Glomerular visceral epithelial cell (primary cell): ENCODE measurements at regions not wholly inside any gene's neighbourhood (a gene's known extent, or its start where the extent isn't known, plus 50 kb on each side); places are given as distances from the start of the nearest gene placed in this dataset.
A peak's percentile ranks its signal among the peaks of the same experiment; 100 is the strongest.
"Not testable (repeated sequence)": the region's sequence is repeated elsewhere in the genome, so short reads cannot be mapped to it uniquely, and the experiment has no call there.

Experiments used
- DNase-seq: peaks from one replicate; pipeline ENCODE4 v3.0.0-alpha.2; 2016; ENCODE audit errors: extremely low spot score

DNA sequence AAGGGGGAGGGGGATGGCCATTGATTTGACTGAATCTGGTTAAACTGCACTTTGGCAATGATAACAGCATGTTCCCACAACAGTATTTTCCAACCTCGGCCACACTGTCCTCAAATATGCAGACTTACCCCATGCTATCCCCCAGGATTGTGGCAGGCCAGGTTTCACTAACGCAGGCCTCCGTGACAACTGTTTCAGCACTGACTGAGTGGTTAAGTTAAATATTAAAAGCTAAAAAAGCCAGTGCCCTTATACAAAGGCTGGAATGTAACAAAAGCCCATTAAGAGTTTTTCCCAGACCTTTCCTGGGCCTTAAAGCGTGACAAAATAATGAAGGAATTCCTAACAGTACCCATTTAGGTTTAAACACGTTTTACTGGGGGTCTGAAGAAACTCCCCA is 202.9 kb downstream of the USP25 start:
- peak; percentile 94 for DNase-seq

DNA sequence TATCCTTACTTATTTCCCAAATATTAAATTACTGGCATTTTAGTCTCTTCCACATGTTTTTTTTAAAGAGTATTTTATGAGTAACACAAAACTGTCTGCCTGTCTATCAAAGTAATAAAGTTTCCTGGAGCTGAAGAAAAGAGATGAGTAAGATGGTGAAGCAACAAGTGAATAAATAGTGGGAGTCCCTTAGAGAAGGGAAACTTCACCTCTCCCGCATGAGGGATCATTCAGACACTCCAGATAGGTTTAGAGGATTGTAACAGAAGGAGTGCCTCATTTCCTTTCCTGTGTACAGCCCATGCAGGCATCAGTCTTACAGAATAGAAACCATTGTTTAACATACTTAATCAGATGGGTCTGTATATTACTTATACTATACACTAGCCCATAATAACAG is 205.7 kb downstream of the USP25 start:
- peak; percentile 30 for DNase-seq

DNA sequence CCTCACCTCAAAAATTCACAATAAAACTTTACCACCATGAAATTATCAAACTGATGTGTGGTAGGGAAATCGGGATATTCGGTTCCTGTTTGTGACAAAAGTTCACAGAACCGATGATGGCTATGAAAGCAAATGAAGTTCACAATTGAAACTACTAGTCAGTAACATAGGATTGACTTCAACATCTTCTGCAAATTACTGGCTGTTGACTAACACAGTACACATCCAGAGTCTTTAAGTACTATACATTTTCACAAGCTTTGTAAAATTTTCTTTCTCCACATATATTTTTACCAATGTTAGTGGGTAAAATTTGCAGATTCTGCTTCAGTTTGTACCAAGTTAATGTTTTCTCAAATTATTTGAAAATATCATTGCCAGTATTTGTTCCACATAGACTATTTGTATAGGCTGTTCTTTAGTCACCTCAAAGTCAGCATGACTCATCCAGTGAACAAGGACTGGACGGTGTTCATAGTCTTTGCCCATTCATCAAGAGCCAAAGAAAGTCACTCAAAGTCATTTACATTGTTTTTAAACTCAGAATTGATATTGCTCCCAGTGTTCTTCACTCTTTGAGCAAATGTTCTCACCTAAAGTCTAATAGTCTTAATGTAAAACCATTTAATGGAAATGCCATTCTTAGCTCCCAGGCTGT is 213.4 kb downstream of the USP25 start:
- DNase-seq = peak; percentile 25

DNA sequence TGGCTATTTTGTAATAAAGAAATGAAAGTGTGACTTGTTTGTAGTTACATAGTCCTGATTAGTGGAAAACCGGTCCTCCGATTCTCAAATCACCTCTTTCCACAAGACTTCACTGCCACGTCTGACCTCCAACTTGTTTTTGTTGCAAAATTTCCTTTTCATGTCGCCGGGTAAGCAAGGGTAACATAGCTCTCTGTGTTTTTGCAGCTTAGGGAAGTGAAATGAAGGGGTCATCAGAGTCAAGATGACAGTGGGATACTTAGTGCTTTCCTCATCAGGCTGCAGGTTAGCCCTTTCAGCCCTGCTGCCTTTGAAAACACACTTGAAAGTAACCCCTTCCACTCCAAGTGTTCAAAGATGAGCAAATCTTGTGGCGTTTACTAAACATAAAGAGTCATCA is 217.9 kb downstream of the USP25 start:
- no peak for DNase-seq

DNA sequence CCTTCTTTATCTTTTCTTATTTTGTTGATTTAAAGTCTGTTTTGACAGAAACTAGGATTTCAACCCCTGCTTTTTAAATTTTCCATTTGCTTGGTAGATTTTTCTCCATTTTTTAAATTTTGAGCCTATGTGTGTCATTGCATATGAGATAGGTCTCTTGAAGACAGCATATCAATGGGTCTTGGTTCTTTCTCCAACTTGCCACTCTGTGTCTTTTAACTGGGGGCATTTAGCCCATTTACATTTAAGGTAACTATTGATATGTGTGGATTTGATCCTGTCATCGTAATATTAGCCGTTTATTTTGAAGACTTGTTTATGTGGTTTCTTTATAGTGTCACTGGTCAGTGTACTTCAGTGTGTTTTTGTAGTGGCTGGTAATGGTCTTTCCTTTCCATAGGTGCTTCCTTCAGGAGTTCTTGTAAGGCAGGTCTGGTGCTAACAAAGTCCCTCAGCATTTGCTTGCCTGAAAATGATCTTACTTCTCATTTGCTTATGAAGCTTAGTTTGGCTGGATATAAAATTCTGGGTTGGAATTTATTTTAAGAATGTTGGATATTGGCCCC is 223.9 kb downstream of the USP25 start:
- DNase-seq = no peak

DNA sequence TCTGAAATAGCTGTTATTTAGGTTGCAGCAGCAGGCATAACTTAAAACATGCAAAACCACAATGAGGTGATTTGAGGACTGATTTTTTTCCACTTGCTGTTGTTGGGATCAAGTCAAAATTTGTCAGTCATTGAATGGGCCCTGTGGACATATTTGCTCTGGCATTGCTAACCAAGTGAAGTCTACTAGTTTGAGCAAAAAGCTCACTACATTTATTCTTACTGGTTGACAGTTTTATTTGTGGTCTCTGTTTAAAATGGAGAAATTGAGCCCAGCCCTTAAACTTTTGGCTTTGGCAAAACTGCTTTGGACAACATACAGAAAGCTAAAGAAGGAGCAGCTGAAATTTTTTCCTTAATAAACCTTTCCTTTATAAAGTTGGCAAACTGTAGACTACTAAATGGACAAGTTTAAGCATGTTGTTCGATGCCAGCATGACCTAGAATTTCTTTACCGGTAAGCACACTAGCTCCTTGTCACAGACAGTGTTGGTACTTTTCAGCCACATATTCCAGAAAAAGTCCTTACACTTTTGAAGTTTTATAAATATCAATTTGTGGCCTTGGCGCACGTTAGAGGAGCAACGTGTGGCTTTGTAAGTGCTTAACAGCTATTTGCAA is 234.6 kb downstream of the USP25 start:
- no peak for DNase-seq

DNA sequence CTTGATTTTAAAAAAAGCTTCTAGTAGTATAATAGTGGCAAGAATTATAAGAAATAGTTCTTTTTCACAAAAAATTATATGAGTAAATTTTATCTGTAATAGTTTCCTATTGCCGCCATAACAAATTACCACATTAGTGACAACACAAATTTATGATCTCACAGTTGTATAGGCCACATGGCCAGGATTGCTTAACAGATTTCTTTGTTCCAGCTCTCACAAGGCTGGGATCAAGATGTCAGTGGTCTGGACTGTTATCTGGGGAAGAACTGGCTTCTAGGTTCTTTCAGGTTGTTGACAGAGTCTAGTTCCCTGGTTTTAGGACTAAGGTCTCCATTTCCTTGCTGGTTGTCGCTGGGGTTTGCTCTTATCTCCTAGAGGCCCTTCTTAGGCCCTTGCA is 236.4 kb downstream of the USP25 start:
- DNase-seq = no peak

DNA sequence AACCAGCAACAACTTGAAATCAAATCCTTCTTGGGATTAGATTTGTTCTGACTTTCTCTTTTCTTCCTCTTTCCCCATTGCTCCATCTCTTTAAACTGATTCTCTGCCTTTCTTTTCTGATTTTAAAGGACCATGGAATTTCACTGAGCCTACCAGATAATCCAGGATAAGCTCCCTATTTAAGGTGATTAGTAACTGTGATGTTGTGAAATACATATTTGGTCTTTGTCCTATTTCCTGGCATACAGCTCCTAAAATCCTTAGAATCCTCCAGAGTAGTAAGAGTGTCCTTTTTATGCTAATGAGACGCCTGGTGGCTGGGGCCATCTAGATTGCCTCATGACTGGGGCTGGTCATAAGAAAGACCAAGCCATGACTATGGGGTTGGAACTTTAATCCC is 236.9 kb downstream of the USP25 start:
- DNase-seq = no peak

DNA sequence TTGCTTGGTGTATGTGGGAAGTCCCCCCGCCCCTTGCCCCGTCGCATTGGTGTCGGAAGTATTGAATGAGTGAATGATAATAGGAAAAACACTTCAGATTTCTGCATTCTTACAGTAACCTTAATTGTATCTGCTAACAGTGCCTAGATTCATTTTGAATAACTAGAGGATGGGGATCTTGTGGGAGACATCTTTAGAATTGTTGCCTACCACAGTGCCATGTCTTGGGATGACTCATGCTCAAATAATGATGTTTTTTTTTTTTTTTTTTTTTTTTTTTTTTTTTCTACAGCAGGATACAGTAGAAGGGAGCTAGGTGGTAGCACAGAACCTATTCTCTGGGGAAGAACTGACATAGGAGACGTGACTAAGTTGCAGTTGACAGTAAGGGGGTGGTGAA is 237.9 kb downstream of the USP25 start:
- DNase-seq = peak; percentile 67

DNA sequence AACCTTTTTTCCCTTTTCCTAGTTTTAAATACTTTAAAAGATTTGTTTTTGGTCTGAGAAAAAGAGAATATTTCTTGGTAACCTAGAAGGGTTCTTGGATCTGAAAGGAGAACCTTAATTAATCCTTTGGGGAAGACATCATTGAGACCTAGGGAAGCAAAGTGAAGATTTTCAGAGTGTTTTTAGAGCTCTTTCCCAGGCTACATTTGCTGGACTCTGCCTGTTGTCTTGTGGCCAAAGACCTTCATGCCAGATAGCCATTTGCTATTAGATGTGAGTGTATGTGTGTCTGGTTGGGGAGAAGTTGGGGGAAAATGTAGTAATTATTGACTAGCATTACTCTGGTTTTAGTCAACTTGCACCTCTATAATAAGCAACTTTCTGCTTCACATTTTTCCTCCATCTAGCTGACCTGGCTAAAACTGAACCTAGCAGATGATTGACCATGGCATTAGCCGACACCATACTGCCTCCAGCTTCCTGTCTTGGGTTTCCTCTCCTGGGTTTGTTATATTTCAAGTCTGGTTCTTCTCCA is 239.1 kb downstream of the USP25 start:
- peak; percentile 45 for DNase-seq

DNA sequence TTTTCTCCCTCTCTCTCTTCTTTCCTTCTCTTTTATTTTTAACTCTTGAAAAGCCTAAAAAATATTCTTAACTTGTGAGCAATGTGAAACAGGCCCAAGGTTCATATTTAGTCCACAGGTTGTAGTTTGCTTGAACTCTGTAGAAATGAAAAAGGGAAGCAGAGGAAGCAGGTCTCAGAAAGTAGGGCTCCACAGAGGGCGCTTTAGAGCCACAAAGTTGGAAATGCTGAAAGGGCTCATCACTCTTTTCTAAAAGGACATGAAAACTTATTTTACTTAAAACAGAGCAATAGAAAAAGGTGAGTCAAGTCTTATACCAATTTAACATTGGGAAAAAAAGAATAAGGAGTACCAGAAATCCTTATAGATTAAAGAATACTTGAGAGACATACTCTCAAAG is 247.0 kb downstream of the USP25 start:
- DNase-seq = no peak

DNA sequence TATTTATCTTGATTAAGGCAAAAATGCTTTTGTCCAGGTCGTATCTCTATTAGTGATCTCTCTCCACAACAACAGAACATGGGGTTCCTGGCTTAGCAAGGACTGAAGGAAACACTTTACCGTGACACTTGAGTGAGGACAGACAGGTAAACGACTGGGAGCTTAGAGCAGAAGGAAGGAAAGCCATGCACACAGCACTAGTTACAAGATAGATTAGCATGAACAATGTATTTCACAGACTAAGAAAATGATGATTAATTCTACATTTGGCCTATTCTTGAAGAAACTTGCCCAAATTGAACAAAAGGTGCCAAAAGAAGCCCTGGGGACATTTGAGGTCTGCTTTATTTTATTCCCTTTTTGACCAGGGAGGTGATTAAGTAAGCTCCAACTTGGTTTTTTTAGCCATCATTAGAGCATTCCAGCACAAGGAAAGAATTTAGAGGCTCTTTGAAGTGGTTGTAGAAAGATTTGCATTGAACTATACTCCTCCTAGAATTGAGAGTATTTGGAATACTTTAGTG is 248.5 kb downstream of the USP25 start:
- no peak for DNase-seq

DNA sequence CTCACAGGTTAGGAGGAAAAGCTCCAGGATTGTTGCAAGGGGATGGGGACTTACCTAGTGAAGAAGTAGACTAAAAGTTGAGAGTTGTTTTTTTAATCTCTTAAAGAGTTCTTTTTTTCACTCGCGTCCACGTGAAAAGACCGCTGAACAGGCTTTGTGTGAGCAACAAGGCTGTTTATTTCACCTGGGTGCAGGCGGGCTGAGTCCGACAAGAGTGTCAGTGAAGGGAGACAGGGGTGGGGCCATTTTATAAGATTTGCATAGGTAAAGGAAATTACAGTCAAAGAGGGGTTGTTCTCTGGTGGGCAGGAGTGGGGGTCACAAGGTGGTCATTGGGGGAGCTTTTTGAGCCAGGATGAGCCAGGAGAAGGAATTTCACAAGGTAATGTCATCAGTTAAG is 249.7 kb downstream of the USP25 start:
- DNase-seq = not testable (repeated sequence)

DNA sequence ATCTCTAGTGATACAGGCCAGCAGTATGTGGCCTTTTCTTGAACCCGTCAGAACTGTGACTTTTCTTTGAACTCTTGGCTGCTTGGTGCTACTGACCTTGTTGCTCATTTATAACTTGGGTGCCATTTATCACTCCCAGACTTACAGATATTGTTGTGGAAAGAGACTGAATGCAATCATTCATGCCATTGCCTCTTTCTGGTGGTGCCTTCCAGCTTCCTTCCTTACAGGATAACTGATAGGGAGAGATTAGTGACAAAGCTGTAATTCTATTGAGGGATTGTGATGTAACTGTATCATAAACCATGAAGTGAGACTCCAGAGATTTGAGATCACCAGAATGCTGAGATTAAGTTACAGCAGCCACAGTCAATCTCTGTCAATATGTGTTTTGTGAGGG is 256.5 kb downstream of the USP25 start:
- DNase-seq = no peak

DNA sequence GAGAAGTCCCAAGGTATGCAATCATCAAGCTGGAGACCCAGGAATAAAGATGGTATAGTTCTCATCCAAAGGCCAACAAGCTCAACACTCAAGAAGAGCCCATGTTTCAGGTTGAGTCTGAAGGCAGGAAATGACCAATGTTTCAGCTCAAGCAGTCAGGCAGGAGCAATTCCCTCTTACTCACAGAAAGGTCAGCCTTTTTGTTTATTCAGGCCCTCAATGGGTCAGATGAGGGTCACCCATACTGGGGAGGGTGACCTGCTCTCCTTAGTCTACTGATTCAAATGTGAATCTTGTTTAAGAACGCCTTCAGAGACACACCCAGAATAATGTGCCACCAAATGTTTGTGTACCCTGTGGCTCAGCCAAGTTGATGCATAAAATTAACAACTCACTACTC is 262.4 kb downstream of the USP25 start:
- DNase-seq = peak; percentile 15

DNA sequence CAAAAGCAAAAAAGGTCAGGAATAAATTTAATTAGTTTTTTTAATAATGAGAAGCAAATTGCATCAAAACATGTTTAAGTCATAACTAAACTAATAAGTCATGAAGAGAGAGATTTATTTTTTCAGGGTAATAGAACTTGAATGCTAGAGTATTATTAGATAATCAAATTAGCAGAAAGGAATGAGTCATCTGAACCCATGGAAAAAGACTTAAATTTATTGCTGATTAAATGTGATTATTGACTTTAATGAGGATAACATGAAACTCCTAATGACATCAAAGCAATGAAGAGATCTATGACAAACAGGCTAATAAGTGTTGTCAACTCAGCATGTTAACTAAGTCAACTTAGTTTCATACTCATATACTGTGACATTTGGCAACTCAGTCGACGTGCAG is 264.2 kb downstream of the USP25 start:
- no peak for DNase-seq

DNA sequence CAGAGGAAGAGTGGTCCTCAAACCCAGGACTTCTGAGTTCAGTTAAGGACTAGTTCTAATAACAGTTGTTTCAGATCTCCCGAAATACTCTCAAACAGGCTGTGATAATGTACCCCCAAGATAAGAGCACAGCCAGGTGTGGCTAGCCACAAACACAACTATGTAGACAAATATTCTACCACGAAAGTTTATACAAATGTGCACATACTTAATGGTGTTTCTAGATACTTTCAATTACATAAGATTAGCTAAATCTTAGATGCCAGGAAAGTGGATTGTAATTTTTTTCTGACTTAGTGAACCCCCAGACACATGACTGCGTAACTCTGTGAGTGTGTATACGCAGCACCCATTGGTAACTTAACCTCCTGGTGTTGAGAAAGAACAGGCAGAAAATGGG is 270.0 kb downstream of the USP25 start:
- DNase-seq = no peak

DNA sequence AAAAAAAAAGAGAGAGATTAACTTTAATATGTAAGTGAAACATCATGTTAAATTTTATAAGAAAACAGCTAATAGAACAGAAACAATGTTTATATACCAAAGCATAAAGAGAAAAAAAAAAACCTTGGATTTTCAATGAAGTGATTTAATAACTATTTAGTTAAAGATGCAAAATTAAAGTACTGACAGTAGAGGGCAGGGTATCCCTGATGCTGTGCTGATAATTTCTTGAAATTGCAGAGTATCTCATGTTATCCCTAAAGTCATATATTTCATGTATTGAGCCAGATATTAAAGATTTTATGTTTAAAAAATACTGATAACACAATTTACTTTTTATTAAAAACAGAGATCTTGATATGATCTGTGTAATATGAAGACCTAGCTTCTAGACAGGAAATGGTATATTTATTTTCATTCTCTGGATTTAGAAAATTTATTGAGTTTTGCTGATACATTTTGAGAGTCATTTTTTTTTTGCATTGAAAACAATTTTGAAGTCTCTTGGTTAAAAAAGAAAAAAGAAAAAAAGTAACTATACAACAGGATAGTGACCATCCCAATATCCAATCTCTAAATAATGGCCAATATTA is 273.2 kb downstream of the USP25 start:
- DNase-seq = peak; percentile 18

DNA sequence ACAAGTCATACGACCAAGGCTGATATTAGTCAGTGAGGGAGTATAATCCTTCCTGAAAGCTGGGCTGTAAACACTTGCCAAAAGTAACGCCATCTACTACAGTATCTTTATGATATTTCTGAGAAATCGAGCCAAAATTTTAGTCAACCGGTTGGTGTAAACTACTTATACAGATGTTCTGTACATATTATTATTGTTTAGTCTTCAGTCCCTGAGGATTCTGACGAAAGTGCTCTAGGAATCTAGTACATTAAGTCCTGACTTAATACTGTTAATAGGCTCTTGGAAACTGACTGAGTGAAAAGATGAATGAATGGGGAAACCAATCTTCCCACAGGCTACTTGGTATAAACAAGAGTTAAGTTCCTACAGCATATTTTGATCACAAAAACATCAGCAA is 274.3 kb downstream of the USP25 start:
- DNase-seq = no peak

DNA sequence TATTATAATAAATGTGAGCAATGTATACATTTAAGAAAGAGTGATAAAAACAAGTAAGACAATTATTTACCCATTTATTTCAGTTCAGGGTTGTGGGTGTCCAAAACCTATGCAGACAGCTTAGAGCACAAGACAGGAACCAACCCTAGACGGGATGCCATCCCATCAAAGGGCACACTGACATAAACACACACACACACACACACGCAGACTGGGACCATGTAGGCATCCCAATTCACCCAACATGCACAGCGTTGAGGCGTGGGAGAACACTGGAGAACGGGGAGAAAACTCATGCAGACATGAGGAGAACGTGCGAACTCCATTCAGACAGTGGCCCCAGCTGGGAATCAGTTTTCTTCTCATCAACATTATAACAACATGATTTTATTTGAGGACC is 274.7 kb downstream of the USP25 start:
- no peak for DNase-seq

DNA sequence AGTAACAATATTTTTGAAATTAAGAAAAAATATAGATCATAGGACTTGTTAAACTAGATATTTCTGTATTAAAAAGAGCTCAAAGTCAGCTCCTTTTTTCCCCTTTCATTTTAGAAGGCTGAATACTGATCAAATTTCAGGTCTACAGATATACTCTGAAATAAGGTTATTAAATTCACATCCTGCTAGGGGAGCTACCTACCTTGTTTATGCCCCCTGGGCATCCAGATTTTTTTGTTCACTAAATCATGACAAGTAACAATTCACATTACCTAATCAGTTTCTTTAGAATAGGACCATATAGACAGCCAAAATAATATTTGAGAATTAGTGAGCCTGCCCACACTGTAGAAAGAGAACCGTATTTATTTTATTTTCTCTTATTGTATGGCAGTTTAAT is 276.2 kb downstream of the USP25 start:
- DNase-seq = no peak

DNA sequence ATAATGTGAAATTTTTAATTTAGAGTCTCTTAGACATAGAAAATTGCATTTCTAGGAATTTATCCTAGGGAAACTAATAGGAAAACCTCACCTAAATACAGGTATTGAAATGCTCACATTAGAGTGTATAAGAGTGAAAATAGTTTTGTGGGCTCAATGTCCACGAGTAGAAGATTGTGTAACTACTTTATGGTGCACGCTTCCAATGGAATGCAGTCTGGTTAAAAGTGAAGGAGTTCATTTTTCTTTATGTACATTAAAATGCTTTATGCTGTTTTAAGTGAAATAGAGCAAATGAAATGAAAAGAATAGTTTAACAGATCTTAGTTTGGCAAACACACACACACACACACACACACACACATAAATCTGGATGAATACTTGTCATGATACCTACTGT is 278.2 kb downstream of the USP25 start:
- DNase-seq = no peak

DNA sequence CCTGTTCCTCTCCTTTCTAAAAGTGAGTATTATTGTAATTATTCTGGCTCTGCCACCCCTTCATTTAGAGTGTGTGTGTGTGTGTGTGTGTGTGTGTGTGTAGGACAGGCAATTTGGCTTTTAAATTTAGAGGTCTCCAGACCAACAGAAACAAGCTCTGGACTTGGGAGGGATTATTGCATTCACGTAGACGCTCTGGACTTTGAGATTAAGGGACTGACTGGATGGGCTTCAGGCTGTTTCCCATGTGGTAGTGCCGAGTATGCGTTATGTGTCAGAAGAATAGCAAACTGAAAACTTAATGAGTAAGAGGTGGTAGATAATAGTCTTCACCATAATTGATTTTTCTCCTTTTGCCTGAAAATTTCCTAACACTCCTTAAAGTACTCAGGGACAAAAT is 281.9 kb downstream of the USP25 start:
- no peak for DNase-seq
